Loucy (cell line): ENCODE measurements at regions not wholly inside any gene's neighbourhood (a gene's known extent, or its start where the extent isn't known, plus 50 kb on each side); places are given as distances from the start of the nearest gene placed in this dataset.

Source experiments
- H2AFZ ChIP-seq: fragments of 200-600 bp; sonication (generic); 2 replicates; pipeline ENCODE4 v1.6.0; 2016; ENCODE audit warnings: antibody characterized with exemption, mild to moderate bottlenecking, low read length, moderate library complexity
- H3F3A ChIP-seq: fragments of 200-600 bp; 2 replicates; pipeline ENCODE4 v1.6.0; 2016; ENCODE audit warnings: antibody characterized with exemption, low read depth, mild to moderate bottlenecking
- H3K27me3 ChIP-seq: fragments of 200-600 bp; sonication (generic); 2 replicates; pipeline ENCODE4 v1.6.1; 2014; ENCODE audit warnings: low read length, mild to moderate bottlenecking; ENCODE audit not compliant: insufficient read depth, poor library complexity, severe bottlenecking
- H3K36me3 ChIP-seq: fragments of 200-600 bp; sonication (generic); 2 replicates; pipeline ENCODE4 v1.6.1; 2016; ENCODE audit warnings: low read length; ENCODE audit not compliant: insufficient read depth
- H3K4me1 ChIP-seq: fragments of 200-600 bp; sonication (generic); 2 replicates; pipeline ENCODE4 v1.5.1; 2014; ENCODE audit warnings: low read length, mild to moderate bottlenecking; ENCODE audit not compliant: insufficient read depth, poor library complexity, severe bottlenecking
- H3K4me2 ChIP-seq: fragments of 200-600 bp; sonication (generic); 2 replicates; pipeline ENCODE4 v1.6.0; 2014; ENCODE audit warnings: antibody characterized with exemption, low read length, low read depth, mild to moderate bottlenecking; ENCODE audit not compliant: poor library complexity, severe bottlenecking
- H3K4me3 ChIP-seq: fragments of 200-600 bp; sonication (generic); 2 replicates; pipeline ENCODE4 v1.5.1; 2014; ENCODE audit warnings: low read length, mild to moderate bottlenecking, mixed read lengths; ENCODE audit not compliant: poor library complexity, severe bottlenecking
- H3K79me2 ChIP-seq: fragments of 200-600 bp; sonication (generic); 2 replicates; pipeline ENCODE4 v1.6.1; 2014; ENCODE audit warnings: low read length; ENCODE audit not compliant: insufficient read depth
- H3K9ac ChIP-seq: fragments of 200-600 bp; sonication (generic); 2 replicates; pipeline ENCODE4 v1.6.0; 2014; ENCODE audit warnings: mild to moderate bottlenecking, low read depth, low read length, moderate library complexity; ENCODE audit not compliant: poor library complexity, severe bottlenecking
- H3K9me2 ChIP-seq: fragments of 200-600 bp; sonication (generic); replicated peaks from 2 replicates; pipeline ENCODE4 v1.6.1; 2016; ENCODE audit warnings: low read depth, low read length, mixed read lengths
- H3K9me3 ChIP-seq: fragments of 200-600 bp; sonication (generic); 2 replicates; pipeline ENCODE4 v1.6.1; 2014; ENCODE audit warnings: mild to moderate bottlenecking, antibody characterized with exemption, low read length, low read depth; ENCODE audit not compliant: insufficient read depth
- H4K20me1 ChIP-seq: fragments of 200-600 bp; sonication (generic); 2 replicates; pipeline ENCODE4 v1.6.0; 2014; ENCODE audit warnings: antibody characterized with exemption, low read length, mild to moderate bottlenecking; ENCODE audit not compliant: insufficient read depth, poor library complexity, severe bottlenecking
- EZH2phosphoT487 ChIP-seq: fragments of 200-600 bp; IDR thresholded peaks from 2 replicates; pipeline ENCODE4 v1.6.1; 2018; ENCODE audit warnings: antibody characterized with exemption, mild to moderate bottlenecking, moderate library complexity, borderline replicate concordance
- TF ChIP-seq, protein P1 (sequence below): fragments of 200-600 bp; sonication (generic); conservative IDR thresholded peaks from 2 replicates; pipeline ENCODE4 v1.5.1; 2014; ENCODE audit warnings: mild to moderate bottlenecking, antibody characterized with exemption, low read length

DNA sequence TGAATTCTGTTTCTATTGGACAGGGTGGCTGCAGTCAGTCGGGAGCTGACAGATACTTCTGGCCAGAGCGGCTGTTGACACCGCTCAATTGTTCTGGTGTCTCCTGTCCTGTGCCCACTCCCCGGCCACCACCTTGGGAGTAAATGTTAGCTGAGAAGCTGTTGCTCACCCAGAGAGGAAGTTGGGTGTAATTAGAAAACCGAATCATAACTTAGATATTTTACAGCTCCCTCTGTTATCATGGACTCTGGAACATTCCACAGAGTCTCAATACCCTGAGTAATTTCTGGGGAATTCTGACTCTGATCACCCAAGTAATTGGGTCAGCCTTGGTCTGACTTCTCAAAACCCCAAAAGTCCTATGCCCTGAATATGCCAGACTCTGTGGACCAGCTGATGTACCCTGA, 58.3 kb upstream of the RFLNA start:
- no peaks in the 10 kb centered on the region for H3K79me2 ChIP-seq
- no peaks in the 10 kb centered on the region for H3K27me3 ChIP-seq
- no peaks in the 10 kb centered on the region for H4K20me1 ChIP-seq
- H3K9me2 ChIP-seq = no peaks in the 10 kb centered on the region
- H3K4me1 ChIP-seq = no peaks in the 10 kb centered on the region
- TF ChIP-seq, protein P1, sequence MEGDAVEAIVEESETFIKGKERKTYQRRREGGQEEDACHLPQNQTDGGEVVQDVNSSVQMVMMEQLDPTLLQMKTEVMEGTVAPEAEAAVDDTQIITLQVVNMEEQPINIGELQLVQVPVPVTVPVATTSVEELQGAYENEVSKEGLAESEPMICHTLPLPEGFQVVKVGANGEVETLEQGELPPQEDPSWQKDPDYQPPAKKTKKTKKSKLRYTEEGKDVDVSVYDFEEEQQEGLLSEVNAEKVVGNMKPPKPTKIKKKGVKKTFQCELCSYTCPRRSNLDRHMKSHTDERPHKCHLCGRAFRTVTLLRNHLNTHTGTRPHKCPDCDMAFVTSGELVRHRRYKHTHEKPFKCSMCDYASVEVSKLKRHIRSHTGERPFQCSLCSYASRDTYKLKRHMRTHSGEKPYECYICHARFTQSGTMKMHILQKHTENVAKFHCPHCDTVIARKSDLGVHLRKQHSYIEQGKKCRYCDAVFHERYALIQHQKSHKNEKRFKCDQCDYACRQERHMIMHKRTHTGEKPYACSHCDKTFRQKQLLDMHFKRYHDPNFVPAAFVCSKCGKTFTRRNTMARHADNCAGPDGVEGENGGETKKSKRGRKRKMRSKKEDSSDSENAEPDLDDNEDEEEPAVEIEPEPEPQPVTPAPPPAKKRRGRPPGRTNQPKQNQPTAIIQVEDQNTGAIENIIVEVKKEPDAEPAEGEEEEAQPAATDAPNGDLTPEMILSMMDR = no peak
- TF ChIP-seq EZH2phosphoT487 = no peak
- no peak overlapping the region for H3K4me3 ChIP-seq
- no peaks in the 10 kb centered on the region for H3F3A ChIP-seq
- H3K4me2 ChIP-seq = no peak overlapping the region
- H3K9me3 ChIP-seq = no peaks in the 10 kb centered on the region
- no peak overlapping the region for H3K9ac ChIP-seq
- no peak overlapping the region for H2AFZ ChIP-seq
- H3K36me3 ChIP-seq = no peaks in the 10 kb centered on the region

DNA sequence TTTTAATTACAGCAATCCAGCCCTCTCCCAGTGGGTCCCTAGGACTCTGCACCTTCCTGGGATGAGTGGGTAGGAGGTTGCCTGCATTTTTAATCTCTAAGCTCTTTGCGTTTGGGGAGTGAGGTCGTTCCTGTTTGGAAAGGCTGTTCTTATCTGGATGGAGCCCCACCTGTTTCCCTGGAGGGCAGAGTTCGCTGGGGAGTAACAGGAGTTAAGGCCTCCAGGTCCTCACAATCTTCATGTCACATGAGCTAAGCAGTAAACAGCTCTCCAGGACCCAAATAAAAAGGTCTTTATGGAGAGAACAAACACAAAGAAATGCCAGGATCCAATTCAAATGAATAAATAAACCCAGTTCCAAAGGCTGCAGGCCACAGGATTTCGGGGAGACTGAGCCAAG, 56.0 kb upstream of the RFLNA start:
- H3K9ac ChIP-seq = no peak overlapping the region
- H2AFZ ChIP-seq = no peak overlapping the region
- no peak for TF ChIP-seq EZH2phosphoT487
- TF ChIP-seq, protein P1 = no peak

DNA sequence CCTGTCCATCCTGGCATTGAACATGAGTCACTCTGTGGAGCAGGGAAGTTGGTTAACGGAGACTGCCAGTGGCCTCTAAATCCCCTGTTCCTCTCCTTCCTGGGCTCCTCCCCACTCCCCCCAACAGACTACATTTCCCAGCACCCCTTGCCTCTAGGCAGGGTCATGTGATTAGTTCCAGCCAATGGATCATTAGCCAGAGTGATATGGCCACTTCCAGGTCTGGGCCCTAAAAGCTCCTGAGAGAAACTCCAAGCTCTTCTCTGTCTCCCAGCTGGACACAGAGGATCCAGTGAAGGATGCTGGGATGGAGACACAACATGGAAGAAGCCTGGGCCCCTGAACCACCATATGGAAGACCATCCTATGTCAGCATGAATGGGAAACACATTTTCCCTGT, 54.4 kb upstream of the RFLNA start:
- H4K20me1 ChIP-seq = no peaks in the 10 kb centered on the region
- no peaks in the 10 kb centered on the region for H3K36me3 ChIP-seq
- H3K4me3 ChIP-seq = no peak overlapping the region
- no peaks in the 10 kb centered on the region for H3K79me2 ChIP-seq
- no peak overlapping the region for H3K4me2 ChIP-seq
- H3F3A ChIP-seq = no peaks in the 10 kb centered on the region
- TF ChIP-seq, protein P1 = no peak
- TF ChIP-seq EZH2phosphoT487 = no peak
- no peaks in the 10 kb centered on the region for H3K9me2 ChIP-seq
- no peaks in the 10 kb centered on the region for H3K9me3 ChIP-seq
- H2AFZ ChIP-seq = peak overlapping the region; percentile 60
- no peak overlapping the region for H3K9ac ChIP-seq
- H3K4me1 ChIP-seq = no peaks in the 10 kb centered on the region
- no peaks in the 10 kb centered on the region for H3K27me3 ChIP-seq

More for the DNA sequence above, 56.0 kb upstream of the RFLNA start:
- H3K36me3 ChIP-seq = no peaks in the 10 kb centered on the region
- no peaks in the 10 kb centered on the region for H4K20me1 ChIP-seq
- no peak overlapping the region for H3K4me2 ChIP-seq
- H3K4me1 ChIP-seq = no peaks in the 10 kb centered on the region
- H3K4me3 ChIP-seq = no peak overlapping the region
- H3K27me3 ChIP-seq = no peaks in the 10 kb centered on the region
- no peaks in the 10 kb centered on the region for H3F3A ChIP-seq
- no peaks in the 10 kb centered on the region for H3K9me2 ChIP-seq
- no peaks in the 10 kb centered on the region for H3K79me2 ChIP-seq
- H3K9me3 ChIP-seq = no peaks in the 10 kb centered on the region
